Pons (tissue), 1 donor: ENCODE measurements at regions not wholly inside any gene's neighbourhood (a gene's known extent, or its start where the extent isn't known, plus 50 kb on each side); places are given as distances from the start of the nearest gene placed in this dataset.

ENCODE experiments used
- DNase-seq: peaks from one replicate; pipeline ENCODE4 v3.0.0-alpha.2; 2016; ENCODE audit warnings: low spot score

DNA sequence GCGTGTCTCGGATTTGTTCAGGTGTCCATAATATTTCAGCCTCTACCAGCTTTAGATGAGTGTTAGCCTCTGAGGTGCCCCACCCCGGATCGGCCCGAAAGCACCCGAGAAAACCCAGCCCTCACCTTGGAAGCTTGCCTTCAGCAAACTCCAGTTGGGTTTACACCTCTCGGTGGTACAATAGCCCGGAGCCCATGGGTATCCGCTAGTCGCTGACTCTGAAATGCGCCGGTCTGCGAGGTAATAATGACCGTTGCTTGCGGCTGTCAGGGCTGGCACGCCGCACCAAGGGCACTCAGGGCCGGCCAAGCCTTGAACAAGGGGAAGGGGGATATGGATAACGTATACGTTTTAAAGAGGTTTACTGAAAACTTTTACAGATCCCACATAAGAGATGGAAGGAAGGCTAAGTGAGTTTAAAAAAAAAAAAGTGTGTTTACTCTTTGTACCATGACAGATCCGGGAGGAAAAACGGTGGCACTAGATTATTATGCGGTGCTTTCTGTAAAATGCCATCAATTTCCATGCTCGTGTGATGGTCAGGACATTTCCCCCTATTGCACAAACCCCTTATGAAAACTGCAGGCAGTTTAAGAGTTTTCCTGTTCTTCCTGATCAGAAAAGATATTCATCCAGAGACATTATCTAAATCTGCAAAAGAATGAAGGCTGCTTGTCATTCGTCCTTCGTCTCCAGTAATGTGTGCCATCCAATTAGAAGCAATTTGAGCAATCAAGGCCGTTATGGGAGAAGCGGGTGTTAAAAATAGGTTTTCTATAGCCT, 124.2 kb downstream of the TMEM161B start:
- DNase-seq: peak; percentile 61

DNA sequence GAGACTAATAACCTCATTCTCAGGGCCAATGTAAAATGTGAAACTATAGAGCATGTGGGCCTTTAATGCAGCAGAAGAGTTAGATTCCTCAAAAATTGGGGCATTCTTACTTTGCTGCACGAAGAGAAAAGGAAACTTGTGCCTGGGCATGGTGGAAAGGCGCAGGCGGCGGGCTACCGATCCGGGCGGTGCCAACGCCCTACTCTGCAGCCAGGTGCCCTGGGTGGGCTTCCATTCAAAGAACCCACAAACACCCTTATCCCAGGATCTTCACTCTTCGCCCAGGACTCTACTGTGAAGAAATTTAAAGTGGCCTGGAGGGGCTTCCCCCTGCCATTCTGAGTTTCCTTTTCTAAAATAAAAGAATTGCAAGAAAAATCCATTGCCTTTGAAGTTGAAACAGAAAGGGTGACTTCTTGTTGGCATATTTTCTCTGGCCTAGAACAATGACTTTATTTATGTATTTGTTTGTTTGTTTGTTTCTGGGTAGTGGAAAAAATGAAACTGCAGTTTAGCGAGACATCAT, 124.9 kb downstream of the TMEM161B start:
- DNase-seq: peak; percentile 36

DNA sequence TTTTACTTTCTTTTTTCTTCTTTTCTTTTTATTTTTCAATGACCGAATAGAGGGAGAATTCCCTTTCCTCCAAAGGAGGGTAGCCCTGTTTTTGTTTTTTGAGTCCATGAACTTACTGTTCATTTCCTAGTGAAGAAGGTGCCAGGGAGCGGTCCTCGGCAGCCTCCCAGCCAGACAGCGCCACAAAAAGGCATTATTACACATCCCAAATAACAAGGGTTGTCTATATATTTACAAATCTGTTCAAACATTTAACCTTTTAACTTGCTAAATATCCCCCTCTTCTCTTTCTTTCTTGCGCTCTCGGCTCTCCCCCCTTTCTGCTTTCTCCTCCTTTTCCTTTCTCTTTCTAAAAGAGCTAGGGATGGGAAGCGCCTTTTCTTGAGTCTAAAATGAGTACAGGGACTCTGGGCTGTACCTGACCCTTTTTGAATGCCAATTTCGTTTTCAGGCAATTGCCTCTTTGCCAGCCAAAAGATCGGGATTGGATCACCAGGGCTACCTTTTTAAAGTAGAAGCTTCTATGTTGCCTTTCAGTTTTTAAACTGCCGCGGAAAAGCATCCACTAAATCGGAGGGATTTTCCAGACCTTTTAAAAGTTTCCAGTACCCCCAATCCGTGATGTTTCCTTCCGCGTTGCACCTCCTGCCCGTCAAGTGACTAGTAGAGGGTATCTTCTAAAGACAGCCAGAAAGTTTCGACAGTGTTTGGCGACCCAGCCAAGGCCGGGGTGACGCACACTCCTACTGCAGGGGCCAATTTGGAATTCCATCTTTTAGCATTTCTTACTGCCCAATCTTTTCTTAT, 125.6 kb downstream of the TMEM161B start:
- DNase-seq: peak; percentile 63

DNA sequence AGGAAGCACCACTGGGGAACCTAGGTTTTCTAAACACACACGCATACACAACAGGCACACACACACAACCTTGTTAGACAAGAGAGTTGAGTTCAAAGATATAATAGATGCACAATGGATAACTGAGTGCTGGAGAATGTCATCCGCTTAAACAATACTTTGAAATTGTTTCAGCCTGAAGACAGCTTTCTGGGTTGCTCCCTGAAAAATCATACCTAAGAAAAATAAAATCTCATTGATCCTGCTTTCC, 126.1 kb downstream of the TMEM161B start:
- no peak for DNase-seq

DNA sequence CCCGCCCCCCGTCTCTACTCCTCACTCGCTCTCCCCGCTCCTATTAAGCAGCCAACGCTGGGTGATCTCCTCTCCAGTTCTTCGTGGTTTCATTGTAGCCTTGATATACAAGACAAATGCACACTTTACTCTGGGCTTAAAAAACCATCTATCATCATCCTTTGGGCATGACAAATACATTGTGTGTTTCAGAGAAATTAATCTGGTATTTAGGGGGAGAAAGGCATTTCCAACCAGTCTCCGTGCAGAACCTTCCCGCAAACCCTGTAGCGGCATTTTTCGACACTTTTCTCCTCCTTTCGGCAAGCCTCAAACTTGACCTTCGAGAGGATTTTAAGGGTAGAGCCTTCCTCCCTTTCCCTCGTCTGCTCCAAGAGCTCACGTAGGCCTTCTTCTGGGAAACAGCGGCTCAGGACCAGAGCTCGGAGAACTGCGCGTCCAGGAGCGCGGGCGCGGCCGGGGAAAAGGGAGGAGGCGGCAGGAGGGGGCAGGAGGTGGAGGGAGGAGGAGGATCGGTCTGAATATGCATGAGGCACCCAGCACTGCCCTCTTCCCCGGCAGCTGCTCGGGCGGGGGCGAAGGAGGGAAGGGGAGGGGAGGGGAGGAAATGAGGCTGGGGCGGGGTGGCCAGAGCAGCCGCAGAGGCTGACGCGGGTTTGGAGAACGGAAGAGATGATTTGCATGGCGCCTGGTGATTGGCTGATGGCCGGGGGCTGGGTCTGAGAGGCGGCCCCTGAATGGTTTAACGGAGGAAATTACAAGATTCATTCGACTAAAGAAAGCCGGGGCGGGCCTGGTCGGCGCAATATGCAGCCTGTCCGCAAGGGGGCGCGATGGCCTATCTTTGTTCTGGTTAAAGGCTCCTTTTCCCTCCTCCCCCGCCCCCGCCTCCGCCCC, 127.5 kb downstream of the TMEM161B start:
- DNase-seq: peak; percentile 99

DNA sequence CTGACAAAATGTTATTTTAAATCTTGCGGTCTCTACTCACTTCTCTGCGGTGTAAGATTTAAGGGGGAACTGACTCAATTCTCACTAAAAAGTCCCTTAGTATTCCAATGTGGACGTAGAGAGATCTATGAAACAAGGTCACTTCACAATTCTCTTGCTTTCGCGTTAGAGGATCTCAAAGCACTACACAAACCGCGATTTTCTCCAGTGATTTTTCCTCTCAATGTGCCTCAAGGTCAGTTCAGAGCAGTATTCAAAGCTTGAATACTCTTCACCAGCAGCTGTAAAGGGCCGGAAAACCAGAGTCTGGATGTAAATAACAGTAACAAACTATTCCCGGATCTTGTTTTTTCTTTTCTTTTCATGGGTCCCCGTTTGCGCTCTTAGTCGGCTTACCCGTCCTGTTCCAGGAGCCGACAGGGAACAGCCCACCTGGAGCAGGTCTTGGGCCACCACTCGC, 128.2 kb downstream of the TMEM161B start:
- peak; percentile 82 for DNase-seq

DNA sequence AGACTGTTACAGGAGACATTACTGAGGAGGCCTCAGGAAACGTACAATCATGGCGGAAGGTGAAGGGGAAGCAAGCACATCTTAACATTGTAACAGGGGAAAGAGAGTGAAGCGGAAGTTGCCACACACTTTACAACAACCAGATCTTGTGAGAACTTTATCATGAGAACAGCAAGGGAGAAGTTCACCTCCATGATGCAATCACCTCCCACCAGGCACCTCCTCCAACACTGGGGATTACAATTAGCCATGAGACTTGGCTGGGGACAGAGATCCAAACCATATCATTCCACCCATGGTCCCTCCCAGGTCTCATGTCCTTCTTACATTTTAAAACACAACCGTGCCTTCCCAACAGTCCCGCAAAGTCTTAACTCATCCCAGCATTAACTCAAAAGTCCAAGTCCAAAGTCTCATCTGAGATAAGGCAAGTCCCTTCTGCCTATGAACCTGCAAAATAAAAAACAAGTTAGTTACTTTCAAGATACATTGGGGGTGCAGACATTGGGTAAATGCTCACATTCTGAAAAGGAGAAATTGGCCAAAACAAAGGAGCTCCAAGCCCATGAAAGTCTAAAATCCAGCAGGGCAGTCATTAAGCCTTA, 138.3 kb downstream of the TMEM161B start:
- no peak for DNase-seq

DNA sequence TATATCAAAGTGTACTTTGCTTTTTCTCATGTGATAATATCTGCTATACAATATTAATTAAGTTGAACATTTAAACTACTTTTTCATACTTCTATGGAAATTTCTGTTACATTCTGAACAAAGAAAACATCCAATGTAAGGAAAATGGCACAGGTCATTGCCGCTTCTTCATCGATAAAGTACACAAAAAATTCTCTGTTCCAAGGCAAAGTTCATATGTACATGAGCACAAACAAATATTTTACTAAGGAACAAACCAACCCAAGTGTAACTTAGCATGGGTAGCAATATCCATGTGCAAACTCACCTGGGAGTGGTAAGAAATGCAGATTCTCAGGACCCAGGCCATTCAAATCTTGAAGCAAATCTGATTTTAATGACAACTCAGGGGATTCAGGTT, 139.8 kb downstream of the TMEM161B start:
- no peak for DNase-seq

DNA sequence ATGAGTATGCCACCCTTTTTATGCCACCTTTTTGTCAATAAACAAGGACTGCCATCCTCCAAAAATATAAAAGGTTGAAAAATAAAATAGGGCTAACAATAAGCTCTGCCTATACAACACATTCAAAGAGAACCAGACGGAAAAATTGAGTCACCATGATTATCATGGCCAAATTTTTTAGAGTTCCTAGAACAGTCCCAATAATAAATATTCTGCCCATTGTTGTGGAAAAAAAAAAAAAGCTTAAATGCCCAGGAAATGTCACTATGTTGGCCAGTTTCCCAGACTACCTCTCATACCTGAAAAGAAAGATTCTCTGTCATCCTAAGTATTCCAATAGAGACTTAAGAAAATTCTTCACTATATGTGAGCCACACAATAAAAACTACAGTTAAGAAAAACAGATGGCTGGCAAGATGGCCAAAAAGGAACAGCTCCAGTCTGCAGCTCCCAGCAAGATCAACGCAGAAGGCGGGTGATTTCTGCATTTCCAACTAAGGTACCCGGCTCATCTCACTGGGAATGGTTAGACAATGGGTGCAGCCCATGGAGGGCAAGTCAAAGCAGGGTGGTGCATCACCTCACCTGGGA, 149.0 kb downstream of the TMEM161B start:
- no peak for DNase-seq

DNA sequence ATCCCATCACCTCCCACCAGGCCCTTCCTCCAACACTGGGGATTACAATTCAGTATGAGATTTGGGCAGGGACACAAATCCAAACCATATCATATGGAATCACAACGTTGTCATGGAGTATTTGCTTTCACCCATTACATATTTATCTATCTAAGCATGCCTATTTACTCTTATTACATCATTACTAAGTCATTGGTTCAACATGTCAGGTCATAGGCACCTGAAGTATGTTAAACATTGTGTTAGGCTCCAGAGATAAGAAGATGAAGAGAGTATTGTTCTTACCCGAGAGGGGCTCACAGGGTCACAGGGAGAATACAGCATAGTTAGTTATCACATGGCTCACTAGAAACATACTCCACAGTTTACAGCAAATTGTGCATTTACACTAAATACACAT, 150.5 kb downstream of the TMEM161B start:
- no peak for DNase-seq

DNA sequence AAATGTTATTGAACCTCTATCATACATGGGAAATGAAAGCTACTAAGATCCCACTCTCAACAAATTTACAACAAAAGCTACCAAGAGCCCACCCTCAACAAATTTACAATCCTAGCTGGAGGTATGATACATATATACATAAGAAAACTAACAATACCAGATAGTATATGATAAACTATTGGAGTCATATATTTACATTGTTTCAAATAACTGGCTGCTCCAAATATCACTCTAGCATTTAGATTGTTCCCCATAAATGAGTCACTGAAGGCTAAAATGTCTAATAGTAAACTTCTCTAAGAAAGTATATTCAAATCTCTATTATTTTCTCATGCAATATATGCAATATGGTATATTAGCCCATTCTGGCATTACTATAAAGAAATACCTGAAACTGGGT, 151.1 kb downstream of the TMEM161B start:
- no peak for DNase-seq

DNA sequence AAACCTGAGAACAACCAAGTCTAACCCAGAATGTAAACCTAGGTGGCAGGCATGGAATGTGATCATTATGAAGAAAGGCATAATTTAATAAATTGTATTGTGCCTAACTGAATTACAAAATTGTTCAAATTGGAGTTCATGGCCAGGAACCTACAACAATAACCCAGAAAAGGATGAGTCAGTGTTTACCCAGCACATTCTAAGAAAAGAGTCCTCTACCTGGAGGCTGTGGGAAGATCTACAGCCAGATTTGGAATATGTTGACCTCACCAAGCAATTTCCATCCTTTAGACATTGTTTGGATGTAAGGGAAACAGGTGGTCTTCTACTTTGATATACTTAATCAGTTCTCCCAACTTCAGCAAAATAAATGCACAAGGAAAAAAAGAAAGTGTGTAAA, 152.2 kb downstream of the TMEM161B start:
- no peak for DNase-seq

DNA sequence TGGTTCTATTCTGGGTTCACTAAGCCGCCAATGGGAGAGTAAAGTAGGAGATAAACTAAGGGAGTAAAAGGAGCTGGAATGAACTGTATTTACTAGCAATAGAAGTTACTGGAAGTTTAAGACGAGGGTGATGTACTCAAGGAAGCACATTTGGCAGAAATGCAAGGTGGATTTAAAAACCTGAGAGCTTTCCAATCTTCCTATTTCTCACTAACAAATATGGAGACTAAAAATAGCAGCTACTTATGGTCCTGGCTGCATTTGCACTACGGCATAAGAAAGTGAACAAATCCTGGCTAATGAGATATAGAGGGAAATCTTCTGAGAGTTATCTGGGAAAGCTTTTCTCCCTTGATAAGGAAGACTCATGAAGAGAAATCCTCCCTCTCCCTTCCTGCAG, 153.4 kb downstream of the TMEM161B start:
- no peak for DNase-seq

DNA sequence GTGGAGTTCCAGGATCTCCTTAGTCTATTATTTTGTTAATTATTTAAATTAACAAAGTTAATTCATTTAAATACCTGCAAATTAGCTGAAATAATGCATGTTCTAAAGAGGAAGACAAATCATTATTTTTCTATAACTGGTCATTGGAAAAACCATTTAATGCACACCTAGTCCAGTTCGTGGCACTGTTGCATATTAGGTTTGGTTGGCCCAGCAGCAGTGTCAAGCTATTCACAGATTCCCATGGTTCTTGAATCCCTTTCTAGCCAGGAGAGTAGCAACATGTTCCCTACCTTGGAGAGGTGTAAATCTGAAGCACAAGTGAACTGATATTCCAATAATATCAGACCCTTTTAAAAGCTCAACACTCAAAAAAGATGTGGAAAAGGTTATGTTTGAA, 155.2 kb downstream of the TMEM161B start:
- no peak for DNase-seq

DNA sequence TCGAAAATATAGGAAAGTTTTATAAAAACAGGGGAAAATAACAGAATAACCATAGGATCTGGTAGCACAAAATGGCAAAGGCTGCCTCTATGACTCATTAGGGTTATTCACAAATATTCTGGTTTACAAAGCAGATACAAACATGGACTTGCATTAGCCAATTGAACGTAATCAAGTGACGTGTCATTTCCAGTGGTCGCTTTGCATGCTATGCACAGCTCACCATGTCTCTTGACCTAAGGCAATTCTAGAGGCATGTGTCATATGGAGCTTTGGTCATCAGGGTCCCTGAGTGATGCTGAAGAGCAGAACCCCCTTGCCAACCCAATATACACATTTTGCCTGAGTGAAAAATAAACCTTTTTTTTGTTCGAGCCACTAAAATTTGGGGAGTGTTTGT, 158.8 kb downstream of the TMEM161B start:
- DNase-seq: no peak

DNA sequence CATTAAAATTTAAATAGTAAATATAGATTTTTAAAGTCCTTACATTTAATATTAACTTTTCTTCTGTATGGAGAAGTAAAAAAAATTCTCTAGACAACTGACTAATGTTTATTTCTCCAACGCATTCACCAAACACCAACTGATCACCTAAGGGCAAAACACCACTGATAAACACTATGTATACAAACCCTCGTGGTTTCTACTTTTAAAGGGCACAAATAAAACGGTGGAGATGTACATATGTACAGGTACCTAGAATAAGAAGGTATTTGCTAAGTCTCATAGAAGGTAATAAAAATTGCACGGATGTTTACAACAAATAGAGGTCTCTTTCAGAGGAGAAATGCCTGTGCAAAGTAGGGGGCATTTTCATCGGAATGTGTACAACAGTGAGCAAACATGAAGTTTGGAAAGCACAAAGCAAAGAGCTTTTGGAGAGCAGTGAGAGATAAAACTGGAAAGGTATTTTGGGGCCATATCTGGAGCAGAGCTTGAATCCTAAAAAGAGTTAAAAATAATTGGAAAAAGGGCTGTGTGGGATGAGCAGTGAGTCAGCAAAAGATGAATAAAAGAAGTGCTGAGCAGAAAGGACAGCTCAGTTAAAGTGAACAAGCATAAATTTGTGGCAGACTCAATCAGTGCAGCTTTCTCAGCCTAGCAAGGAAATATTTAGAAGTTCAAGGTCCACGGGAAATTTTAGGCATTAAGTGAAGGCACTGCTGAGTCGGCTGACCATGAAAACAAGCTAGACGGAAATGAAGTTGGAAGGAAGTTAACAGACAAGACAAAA, 160.0 kb downstream of the TMEM161B start:
- no peak for DNase-seq

DNA sequence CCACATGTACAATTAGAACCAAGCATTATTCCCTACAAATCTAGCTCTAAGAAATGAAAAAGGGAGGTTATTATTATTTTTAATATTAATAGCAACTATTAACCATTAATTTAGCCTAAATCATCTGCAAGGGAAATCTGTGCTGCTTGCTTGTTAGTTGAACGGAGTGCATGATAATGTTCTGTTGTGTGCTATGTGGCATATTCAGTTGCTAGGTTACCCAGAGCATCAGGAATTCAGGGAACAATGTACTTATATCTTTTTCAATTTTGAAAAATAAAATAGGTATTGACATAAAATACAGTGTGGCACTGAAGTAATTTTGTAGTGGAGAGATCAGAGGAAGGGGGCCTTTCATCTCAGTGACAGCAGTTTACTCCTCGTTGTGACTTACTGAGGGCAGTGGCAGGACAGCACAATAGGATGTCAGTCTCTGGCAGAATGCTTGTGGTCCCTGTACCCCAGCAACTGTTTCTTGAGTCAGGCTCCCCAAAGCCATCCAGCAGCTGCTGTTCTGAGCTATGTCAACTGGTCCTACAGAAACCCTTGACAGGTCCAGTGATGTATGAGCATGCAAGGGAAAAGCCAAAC, 173.6 kb downstream of the TMEM161B start:
- no peak for DNase-seq

DNA sequence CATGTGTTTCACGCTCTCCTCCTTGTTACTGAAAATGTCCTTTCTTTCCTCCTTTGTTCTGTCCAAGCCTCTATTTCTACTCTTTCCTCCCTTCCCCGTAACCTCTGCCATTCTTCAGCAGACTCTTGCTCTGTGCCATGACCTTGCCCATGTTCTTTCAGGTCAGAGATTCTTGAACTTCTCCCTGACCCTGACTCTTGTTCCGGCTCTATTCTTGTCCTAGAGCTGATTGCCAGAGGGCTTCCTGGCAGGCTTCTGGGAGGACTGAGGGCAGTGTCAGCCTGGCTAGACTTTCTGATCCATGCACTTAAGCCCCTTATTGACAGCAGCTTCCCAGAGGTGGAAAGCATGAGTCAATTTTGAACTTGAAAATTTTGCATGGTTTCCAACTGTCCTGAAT, 174.2 kb downstream of the TMEM161B start:
- DNase-seq: no peak

DNA sequence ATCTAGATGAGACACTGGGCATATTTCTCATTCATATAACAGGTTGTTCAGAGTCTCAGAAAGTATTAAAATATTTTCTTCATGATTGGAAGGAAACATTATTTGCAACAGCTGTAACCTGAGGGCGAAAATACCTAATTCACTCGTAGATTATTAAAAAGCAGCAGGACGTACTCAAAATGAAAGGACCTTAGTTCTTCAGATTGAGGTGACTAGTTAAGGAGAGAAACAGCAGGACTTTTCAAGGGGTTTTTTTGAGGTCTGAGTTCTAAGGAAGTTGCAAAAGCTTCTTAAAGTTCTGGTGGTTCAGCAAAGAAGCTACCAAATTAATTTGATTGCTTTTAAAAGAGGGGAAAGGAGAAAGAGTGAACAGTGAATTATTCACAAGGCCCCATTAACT, 174.9 kb downstream of the TMEM161B start:
- no peak for DNase-seq

DNA sequence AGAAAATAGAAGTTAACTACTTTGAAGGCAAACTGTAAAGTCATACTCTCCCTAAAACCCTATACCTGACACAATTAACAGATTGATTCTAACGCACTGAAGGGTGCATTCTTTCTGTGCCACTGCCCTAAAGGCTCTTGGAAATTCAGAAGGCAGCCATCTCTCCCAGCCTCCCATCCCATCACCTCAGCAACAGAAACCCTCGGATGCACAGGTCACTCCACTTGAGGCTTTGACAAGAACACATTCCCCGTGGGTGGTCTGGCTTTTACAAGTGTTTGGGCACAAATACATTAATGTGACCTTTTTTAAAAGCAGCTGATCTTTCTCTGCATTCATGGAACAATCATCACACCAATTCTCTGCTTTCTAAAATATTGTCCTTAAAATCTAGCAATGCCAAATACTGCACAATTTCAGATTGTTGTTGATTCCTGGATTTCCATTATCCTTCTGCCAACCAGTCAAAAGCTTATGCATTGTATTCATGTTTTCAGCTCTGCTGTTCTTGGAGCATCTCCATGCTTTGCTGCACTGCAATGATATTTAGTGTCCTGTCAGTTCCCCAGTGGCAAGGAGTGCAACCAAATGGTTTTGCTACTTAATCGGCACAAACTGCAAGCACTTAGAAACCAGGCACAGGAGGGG, 175.6 kb downstream of the TMEM161B start:
- DNase-seq: peak; percentile 84
